ENCODE measurements at regions not wholly inside any gene's neighbourhood (a gene's known extent, or its start where the extent isn't known, plus 50 kb on each side); places are given as distances from the start of the nearest gene placed in this dataset.

- Histone ChIP-seq H3K4me2 (replicated peaks; ENCODE audit: extremely low read depth, low read length, poor library complexity, severe bottlenecking) (no peak overlapping the region), H2AFZ (ENCODE audit: insufficient read depth, low read depth, low read length, poor library complexity, severe bottlenecking) (no peak overlapping the region), H3K4me1 (ENCODE audit: control insufficient read depth in 1 of 2, insufficient read depth in 2 of 2, low read length in 2 of 2) (no peaks in the 10 kb centered on the region), H3K9ac (ENCODE audit: insufficient read depth, low read length, poor library complexity, severe bottlenecking) (no peak overlapping the region), H4K20me1 (ENCODE audit: insufficient read depth, low read length) (no peaks in the 10 kb centered on the region), H3K36me3 (replicated peaks in 1 of 2; ENCODE audit: control insufficient read depth in 1 of 2, insufficient read depth in 2 of 2, low read length in 2 of 2) (no peaks in the 10 kb centered on the region), H3K27ac (ENCODE audit: low read depth in 1 of 2, low read length in 2 of 2) (no peak overlapping the region), H3K4me3 (replicated peaks in 1 of 3; ENCODE audit: low read depth in 2 of 3, low read length in 3 of 3) (no peak overlapping the region), H3K27me3 (ENCODE audit: control insufficient read depth in 2 of 2, insufficient read depth in 2 of 2, low read length in 2 of 2) (no peaks in the 10 kb centered on the region), H3K9me3 (replicated peaks in 1 of 2; ENCODE audit: control insufficient read depth in 1 of 2, insufficient read depth in 1 of 2, low read length in 2 of 2) (no peaks in the 10 kb centered on the region), H3K79me2 (ENCODE audit: insufficient read depth, low read length) (no peaks in the 10 kb centered on the region)
- no peaks in the 10 kb centered on the region for H3K36me3 Mint-ChIP-seq
- no peak overlapping the region for H3K4me3 Mint-ChIP-seq
- no peak overlapping the region for H3K27ac Mint-ChIP-seq
- H3K4me1 Mint-ChIP-seq = no peaks in the 10 kb centered on the region
- no CpG with 5 or more reads among the region's 1 CpG for WGBS (ENCODE audit: insufficient coverage)
- H3K9me3 Mint-ChIP-seq = peaks cover 0 to 7% (median 2%) of the 10 kb centered on the region in 7 donors
- intact Hi-C loops (cut with micrococcal nuclease) = no loop called here
- H3K27me3 Mint-ChIP-seq (ENCODE audit: low read depth in 3 of 3) = peaks cover 0 to 4% (median 0%) of the 10 kb centered on the region in 3 donors
- TF ChIP-seq, protein P1, sequence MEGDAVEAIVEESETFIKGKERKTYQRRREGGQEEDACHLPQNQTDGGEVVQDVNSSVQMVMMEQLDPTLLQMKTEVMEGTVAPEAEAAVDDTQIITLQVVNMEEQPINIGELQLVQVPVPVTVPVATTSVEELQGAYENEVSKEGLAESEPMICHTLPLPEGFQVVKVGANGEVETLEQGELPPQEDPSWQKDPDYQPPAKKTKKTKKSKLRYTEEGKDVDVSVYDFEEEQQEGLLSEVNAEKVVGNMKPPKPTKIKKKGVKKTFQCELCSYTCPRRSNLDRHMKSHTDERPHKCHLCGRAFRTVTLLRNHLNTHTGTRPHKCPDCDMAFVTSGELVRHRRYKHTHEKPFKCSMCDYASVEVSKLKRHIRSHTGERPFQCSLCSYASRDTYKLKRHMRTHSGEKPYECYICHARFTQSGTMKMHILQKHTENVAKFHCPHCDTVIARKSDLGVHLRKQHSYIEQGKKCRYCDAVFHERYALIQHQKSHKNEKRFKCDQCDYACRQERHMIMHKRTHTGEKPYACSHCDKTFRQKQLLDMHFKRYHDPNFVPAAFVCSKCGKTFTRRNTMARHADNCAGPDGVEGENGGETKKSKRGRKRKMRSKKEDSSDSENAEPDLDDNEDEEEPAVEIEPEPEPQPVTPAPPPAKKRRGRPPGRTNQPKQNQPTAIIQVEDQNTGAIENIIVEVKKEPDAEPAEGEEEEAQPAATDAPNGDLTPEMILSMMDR (IDR thresholded peaks at IDR 0.05) = no peak
- DNase-seq = no peak
Measured at GRCh38 chr13:40290758-40291157, 375.7 kb downstream of the FOXO1 start.

DNA sequence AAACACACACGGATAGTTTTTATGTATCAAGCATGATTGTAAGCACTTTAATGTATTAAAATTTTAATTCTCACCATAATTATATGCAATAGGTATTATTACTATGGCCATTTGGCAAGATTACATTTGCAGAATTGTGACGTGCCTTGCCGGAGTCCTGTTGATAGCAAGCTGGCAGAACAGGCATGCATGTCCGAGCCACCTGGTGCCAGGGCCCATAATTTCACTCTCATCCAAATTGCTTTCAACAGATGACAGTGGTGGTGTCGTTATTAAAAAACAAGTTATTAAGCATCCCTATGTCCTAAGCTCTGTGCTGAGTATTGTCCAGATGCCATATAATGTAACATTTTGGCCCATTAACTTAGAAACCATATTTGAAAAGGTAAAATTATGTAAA is 374.3 kb downstream of the FOXO1 start:
- H3K4me3 ChIP-seq (replicated peaks in 1 of 3; ENCODE audit: low read depth in 2 of 3, low read length in 3 of 3) = no peak overlapping the region
- no peak for DNase-seq
- no peaks in the 10 kb centered on the region for H3K27me3 ChIP-seq (ENCODE audit: control insufficient read depth in 2 of 2, insufficient read depth in 2 of 2, low read length in 2 of 2)
- peaks cover 0 to 1% (median 0%) of the 10 kb centered on the region in 3 donors for H3K27me3 Mint-ChIP-seq (ENCODE audit: low read depth in 3 of 3)
- peaks cover 4 to 17% (median 9%) of the 10 kb centered on the region in 7 donors for H3K9me3 Mint-ChIP-seq
- no peak overlapping the region for H3K27ac ChIP-seq (ENCODE audit: low read depth in 1 of 2, low read length in 2 of 2)
- intact Hi-C loops (cut with micrococcal nuclease) = no loop called here
- no peak overlapping the region for H2AFZ ChIP-seq (ENCODE audit: insufficient read depth, low read depth, low read length, poor library complexity, severe bottlenecking)
- H3K9me3 ChIP-seq (replicated peaks in 1 of 2; ENCODE audit: control insufficient read depth in 1 of 2, insufficient read depth in 1 of 2, low read length in 2 of 2) = peaks cover 4 to 8% of the 10 kb centered on the region in 2 donors
- no peaks in the 10 kb centered on the region for H3K4me1 Mint-ChIP-seq
- no peak overlapping the region for H3K4me3 Mint-ChIP-seq
- no CpG with 5 or more reads among the region's 5 CpGs for WGBS (ENCODE audit: insufficient coverage)
- no peak overlapping the region for H3K4me2 ChIP-seq (replicated peaks; ENCODE audit: extremely low read depth, low read length, poor library complexity, severe bottlenecking)
- H3K79me2 ChIP-seq (ENCODE audit: insufficient read depth, low read length) = no peaks in the 10 kb centered on the region
- no peaks in the 10 kb centered on the region for H3K36me3 Mint-ChIP-seq
- H3K9ac ChIP-seq (ENCODE audit: insufficient read depth, low read length, poor library complexity, severe bottlenecking) = no peak overlapping the region
- no peak overlapping the region for H3K27ac Mint-ChIP-seq
- TF ChIP-seq, protein P1 (IDR thresholded peaks at IDR 0.05) = no peak
- no peaks in the 10 kb centered on the region for H3K4me1 ChIP-seq (ENCODE audit: control insufficient read depth in 1 of 2, insufficient read depth in 2 of 2, low read length in 2 of 2)
- H3K36me3 ChIP-seq (replicated peaks in 1 of 2; ENCODE audit: control insufficient read depth in 1 of 2, insufficient read depth in 2 of 2, low read length in 2 of 2) = no peaks in the 10 kb centered on the region
- H4K20me1 ChIP-seq (ENCODE audit: insufficient read depth, low read length) = no peaks in the 10 kb centered on the region
